ENCODE measurements at regions not wholly inside any gene's neighbourhood (a gene's known extent, or its start where the extent isn't known, plus 50 kb on each side); places are given as distances from the start of the nearest gene placed in this dataset.
"Not testable (repeated sequence)": the region's sequence is repeated elsewhere in the genome, so short reads cannot be mapped to it uniquely, and the experiment has no call there.

GRCh38 chr19:22523940-22524339 is 101.8 kb upstream of the ZNF98 start:
- no peak for TF ChIP-seq CTCF (IDR thresholded peaks at IDR 0.05; ENCODE audit: extremely low read depth, missing control alignments)
- DNase-seq (ENCODE audit: low spot score) = no peak

GRCh38 chr19:22519562-22519961 is 97.4 kb upstream of the ZNF98 start:
- DNase-seq (ENCODE audit: low spot score) = not testable (repeated sequence)

- TF ChIP-seq CTCF (IDR thresholded peaks at IDR 0.05; ENCODE audit: extremely low read depth, missing control alignments) = no peak
- DNase-seq (ENCODE audit: low spot score) = no peak
Observed at GRCh38 chr19:22519152-22519551, 97.0 kb upstream of the ZNF98 start.

- no peak for TF ChIP-seq CTCF (IDR thresholded peaks at IDR 0.05; ENCODE audit: extremely low read depth, missing control alignments)
- DNase-seq (ENCODE audit: low spot score) = no peak
Observed at GRCh38 chr19:22517496-22518411, 95.6 kb upstream of the ZNF98 start.

DNA sequence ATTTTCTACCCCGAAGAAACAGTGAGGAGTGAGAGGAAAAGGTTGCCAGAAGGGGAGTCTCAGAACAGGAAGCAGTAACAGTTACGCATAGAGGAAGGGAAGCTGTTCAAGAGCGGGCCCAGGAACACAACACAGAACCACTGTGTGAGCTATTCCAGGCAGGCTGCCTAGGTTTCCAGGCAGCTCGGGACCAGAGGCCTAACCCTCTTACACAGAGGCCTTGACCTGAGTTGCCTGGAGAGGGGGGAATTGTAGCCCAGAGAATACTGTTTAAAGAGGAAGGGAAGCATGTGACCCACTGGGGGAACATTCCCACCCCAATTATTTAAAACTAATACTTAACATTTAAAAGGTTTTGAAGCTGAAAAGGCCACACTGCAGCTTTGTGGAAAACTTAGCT is 93.3 kb upstream of the ZNF98 start:
- no peak for TF ChIP-seq CTCF (IDR thresholded peaks at IDR 0.05; ENCODE audit: extremely low read depth, missing control alignments)
- DNase-seq (ENCODE audit: low spot score) = no peak

- TF ChIP-seq CTCF (IDR thresholded peaks at IDR 0.05; ENCODE audit: extremely low read depth, missing control alignments) = no peak
- DNase-seq (ENCODE audit: low spot score) = no peak
Observed at GRCh38 chr19:22503524-22503923, 81.4 kb upstream of the ZNF98 start.

GRCh38 chr19:22502766-22503165 is 80.6 kb upstream of the ZNF98 start:
- no peak for DNase-seq (ENCODE audit: low spot score)
- no peak for TF ChIP-seq CTCF (IDR thresholded peaks at IDR 0.05; ENCODE audit: extremely low read depth, missing control alignments)

GRCh38 chr19:22498831-22499430 is 76.8 kb upstream of the ZNF98 start:
- DNase-seq (ENCODE audit: low spot score) = not testable (repeated sequence)

All from GM20000 (cell line).